ENCODE measurements at regions not wholly inside any gene's neighbourhood (a gene's known extent, or its start where the extent isn't known, plus 50 kb on each side); places are given as distances from the start of the nearest gene placed in this dataset.

- Mint-ChIP-seq H3K9me3 (peaks cover 5% of the 10 kb centered on the region), H3K27ac (no peak overlapping the region), H3K4me1 (ENCODE audit: unreplicated experiment) (peaks cover 23% of the 10 kb centered on the region), H3K27me3 (no peaks in the 10 kb centered on the region), H3K36me3 (peaks cover 4% of the 10 kb centered on the region), H3K4me3 (no peak overlapping the region)
- TF ChIP-seq CTCF (conservative IDR thresholded peaks at IDR 0.05) = no peak
- no peak for DNase-seq (ENCODE audit: extremely low spot score, unreplicated experiment)
Observed at GRCh38 chr6:22882581-22882980, 313.2 kb downstream of the HDGFL1 start.

GRCh38 chr6:22883061-22883717 lies 313.8 kb downstream of the HDGFL1 start:
- Mint-ChIP-seq H3K27ac (no peak overlapping the region), H3K27me3 (no peaks in the 10 kb centered on the region), H3K9me3 (peaks cover 5% of the 10 kb centered on the region), H3K36me3 (peaks cover 4% of the 10 kb centered on the region), H3K4me1 (ENCODE audit: unreplicated experiment) (peaks cover 23% of the 10 kb centered on the region), H3K4me3 (no peak overlapping the region)
- DNase-seq (ENCODE audit: extremely low spot score, unreplicated experiment) = no peak
- no peak for TF ChIP-seq CTCF (conservative IDR thresholded peaks at IDR 0.05)

GRCh38 chr6:22884456-22884855 lies 315.1 kb downstream of the HDGFL1 start:
- Mint-ChIP-seq H3K4me1 (ENCODE audit: unreplicated experiment) (peaks cover 28% of the 10 kb centered on the region), H3K9me3 (peaks cover 5% of the 10 kb centered on the region), H3K27ac (no peak overlapping the region), H3K27me3 (no peaks in the 10 kb centered on the region), H3K36me3 (peaks cover 4% of the 10 kb centered on the region), H3K4me3 (no peak overlapping the region)
- TF ChIP-seq CTCF (conservative IDR thresholded peaks at IDR 0.05) = no peak
- DNase-seq (ENCODE audit: extremely low spot score, unreplicated experiment) = no peak

- Mint-ChIP-seq H3K27ac (peak overlapping the region; percentile 60), H3K9me3 (peaks cover 5% of the 10 kb centered on the region), H3K27me3 (no peaks in the 10 kb centered on the region), H3K4me1 (ENCODE audit: unreplicated experiment) (peaks cover 13% of the 10 kb centered on the region), H3K36me3 (peaks cover 4% of the 10 kb centered on the region), H3K4me3 (no peak overlapping the region)
- no peak for TF ChIP-seq CTCF (conservative IDR thresholded peaks at IDR 0.05)
- DNase-seq (ENCODE audit: extremely low spot score, unreplicated experiment) = no peak
Observed at GRCh38 chr6:22886650-22887581, 317.6 kb downstream of the HDGFL1 start.

- DNase-seq (ENCODE audit: extremely low spot score, unreplicated experiment) = no peak
- H3K27ac Mint-ChIP-seq = peak overlapping the region; percentile 47
- no peak for TF ChIP-seq CTCF (conservative IDR thresholded peaks at IDR 0.05)
- H3K9me3 Mint-ChIP-seq = peaks cover 5% of the 10 kb centered on the region
- peaks cover 4% of the 10 kb centered on the region for H3K36me3 Mint-ChIP-seq
- peaks cover 12% of the 10 kb centered on the region for H3K4me1 Mint-ChIP-seq (ENCODE audit: unreplicated experiment)
- H3K4me3 Mint-ChIP-seq = no peak overlapping the region
- no peaks in the 10 kb centered on the region for H3K27me3 Mint-ChIP-seq
Observed at GRCh38 chr6:22888163-22888752, 318.9 kb downstream of the HDGFL1 start.

Measured in type B pancreatic cell (in vitro differentiated cells).